Mammary epithelial cell (primary cell): ENCODE measurements at regions not wholly inside any gene's neighbourhood (a gene's known extent, or its start where the extent isn't known, plus 50 kb on each side); places are given as distances from the start of the nearest gene placed in this dataset.

Experiments
- EZH2 ChIP-seq: IDR thresholded peaks from 2 replicates; pipeline ENCODE4 v1.6.1; 2012; ENCODE audit warnings: low read length, inconsistent platforms, borderline replicate concordance
- TF ChIP-seq, protein P1 (sequence below), 2 donors: IDR thresholded peaks in 1 of 2; conservative IDR thresholded peaks in 1 of 2; 2 replicates each; pipeline ENCODE4 v1.5.1; 2011 to 2012; ENCODE audit warnings: inconsistent platforms in 2 of 2, low read length in 2 of 2, mild to moderate bottlenecking in 2 of 2, control low read depth in 1 of 2, low read depth in 1 of 2; ENCODE audit not compliant: insufficient read depth in 1 of 2; ENCODE audit errors: extremely low read depth in 1 of 2

DNA sequence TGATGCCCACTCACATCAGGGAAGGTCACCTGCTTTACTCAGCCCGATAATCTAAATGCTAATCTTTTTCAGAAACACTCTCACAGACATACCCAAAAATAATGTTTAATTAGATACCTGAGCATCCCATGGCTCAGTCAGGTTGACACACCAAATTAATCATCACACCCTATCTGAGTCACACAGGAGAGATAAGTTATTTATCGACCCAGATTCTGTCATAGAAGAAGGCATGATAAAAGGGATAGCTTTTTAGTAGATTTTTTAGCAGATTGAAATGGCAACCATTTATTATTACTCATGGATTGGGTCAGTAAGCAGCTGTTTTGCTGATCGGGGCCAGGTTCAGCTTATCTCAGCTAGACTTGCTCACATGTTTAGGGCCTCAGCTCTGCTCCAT is 97.8 kb upstream of the TYRP1 start:
- TF ChIP-seq, protein P1, sequence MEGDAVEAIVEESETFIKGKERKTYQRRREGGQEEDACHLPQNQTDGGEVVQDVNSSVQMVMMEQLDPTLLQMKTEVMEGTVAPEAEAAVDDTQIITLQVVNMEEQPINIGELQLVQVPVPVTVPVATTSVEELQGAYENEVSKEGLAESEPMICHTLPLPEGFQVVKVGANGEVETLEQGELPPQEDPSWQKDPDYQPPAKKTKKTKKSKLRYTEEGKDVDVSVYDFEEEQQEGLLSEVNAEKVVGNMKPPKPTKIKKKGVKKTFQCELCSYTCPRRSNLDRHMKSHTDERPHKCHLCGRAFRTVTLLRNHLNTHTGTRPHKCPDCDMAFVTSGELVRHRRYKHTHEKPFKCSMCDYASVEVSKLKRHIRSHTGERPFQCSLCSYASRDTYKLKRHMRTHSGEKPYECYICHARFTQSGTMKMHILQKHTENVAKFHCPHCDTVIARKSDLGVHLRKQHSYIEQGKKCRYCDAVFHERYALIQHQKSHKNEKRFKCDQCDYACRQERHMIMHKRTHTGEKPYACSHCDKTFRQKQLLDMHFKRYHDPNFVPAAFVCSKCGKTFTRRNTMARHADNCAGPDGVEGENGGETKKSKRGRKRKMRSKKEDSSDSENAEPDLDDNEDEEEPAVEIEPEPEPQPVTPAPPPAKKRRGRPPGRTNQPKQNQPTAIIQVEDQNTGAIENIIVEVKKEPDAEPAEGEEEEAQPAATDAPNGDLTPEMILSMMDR (conservative IDR thresholded peaks at IDR 0.05 in 1 of 2, IDR thresholded peaks at IDR 0.05 in 1 of 2; ENCODE audit: extremely low read depth in 1 of 2, insufficient read depth in 1 of 2, low read depth in 1 of 2, low read length in 2 of 2): no peak
- no peak for TF ChIP-seq EZH2
